ENCODE measurements at regions not wholly inside any gene's neighbourhood (a gene's known extent, or its start where the extent isn't known, plus 50 kb on each side); places are given as distances from the start of the nearest gene placed in this dataset.

DNA sequence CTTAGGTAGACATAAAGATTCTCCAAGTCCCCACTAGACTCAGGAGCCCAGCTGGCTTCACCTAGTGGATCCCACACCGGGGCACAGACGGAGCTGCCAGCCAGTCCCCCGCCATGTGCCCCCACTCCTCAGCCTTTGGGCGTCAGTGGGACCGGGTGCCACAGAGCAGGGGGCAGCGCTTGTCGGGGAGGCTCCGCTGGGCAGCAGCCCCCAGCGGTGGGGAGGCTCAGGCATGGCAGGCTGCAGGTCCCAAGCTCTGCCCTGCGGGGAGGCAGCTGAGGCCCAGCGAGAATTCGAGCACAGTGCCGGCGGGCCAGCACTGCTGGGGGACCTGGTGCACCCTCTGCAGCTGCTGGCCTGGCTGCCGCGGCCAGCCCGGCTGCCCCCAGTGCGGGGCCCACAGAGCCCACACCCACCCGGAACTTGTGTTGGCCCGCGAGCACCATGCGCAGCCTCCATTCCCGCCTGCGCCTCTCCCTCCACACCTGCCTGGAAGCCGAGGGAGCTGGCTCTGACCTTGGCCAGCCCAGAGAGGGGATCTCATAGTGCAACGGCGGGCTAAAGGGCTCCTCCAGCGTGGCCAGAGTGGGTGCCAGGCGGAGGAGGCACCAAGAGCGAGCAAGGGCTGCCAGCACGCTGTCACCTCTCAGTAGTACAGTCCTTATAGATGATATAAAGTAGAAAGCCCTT lies 390.7 kb downstream of the PLK2 start:
- H3K36me3 ChIP-seq (replicated peaks in 1 of 2; ENCODE audit: insufficient read depth in 1 of 2, low read depth in 2 of 2), result no peaks in the 10 kb centered on the region
- no peak for DNase-seq
- ATAC-seq, result no peak
- H3K27ac ChIP-seq, result no peak overlapping the region
- H3K4me1 ChIP-seq, result no peaks in the 10 kb centered on the region
- 94 to 98% methylated on average over 8 to 29 of the region's 31 CpGs for WGBS, 2 donors
- no peaks in the 10 kb centered on the region for H3K9me3 ChIP-seq
- no peaks in the 10 kb centered on the region for H3K27me3 ChIP-seq
- intact Hi-C loops (cut with DNase I), result loop anchor here (10.0 kb wide), 1 partner anchor 146 kb away; no protein-coding TSS in a partner anchor
- no peak overlapping the region for H3K4me3 ChIP-seq
- no peak for TF ChIP-seq POLR2A (IDR thresholded peaks at IDR 0.05)
- TF ChIP-seq, protein P1, sequence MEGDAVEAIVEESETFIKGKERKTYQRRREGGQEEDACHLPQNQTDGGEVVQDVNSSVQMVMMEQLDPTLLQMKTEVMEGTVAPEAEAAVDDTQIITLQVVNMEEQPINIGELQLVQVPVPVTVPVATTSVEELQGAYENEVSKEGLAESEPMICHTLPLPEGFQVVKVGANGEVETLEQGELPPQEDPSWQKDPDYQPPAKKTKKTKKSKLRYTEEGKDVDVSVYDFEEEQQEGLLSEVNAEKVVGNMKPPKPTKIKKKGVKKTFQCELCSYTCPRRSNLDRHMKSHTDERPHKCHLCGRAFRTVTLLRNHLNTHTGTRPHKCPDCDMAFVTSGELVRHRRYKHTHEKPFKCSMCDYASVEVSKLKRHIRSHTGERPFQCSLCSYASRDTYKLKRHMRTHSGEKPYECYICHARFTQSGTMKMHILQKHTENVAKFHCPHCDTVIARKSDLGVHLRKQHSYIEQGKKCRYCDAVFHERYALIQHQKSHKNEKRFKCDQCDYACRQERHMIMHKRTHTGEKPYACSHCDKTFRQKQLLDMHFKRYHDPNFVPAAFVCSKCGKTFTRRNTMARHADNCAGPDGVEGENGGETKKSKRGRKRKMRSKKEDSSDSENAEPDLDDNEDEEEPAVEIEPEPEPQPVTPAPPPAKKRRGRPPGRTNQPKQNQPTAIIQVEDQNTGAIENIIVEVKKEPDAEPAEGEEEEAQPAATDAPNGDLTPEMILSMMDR (IDR thresholded peaks at IDR 0.05), result no peak

DNA sequence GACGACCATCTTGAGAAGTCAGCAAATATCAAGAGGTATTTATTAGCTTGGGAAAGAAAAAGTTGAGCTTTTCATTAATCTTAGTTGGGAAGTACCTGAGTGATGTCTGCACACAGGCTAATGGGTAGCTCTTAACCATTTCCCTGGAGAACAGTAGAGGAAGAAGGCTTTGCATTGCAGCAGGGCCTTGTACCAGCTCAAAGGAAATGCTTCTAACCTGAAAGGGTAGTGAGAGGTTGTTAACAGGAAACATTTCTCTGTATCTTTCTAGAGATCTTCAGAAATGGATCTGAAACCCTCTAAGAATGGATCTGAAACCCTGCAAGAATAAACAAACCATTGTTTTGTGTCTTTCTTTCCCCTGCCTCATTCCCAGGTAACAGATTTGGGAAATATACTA lies 393.3 kb downstream of the PLK2 start:
- Histone ChIP-seq H3K4me1 (no peaks in the 10 kb centered on the region), H3K36me3 (replicated peaks in 1 of 2; ENCODE audit: insufficient read depth in 1 of 2, low read depth in 2 of 2) (no peaks in the 10 kb centered on the region), H3K4me3 (no peak overlapping the region), H3K9me3 (no peaks in the 10 kb centered on the region), H3K27ac (no peak overlapping the region), H3K27me3 (no peaks in the 10 kb centered on the region)
- DNase-seq, result no peak
- TF ChIP-seq POLR2A (IDR thresholded peaks at IDR 0.05), result no peak
- TF ChIP-seq, protein P1 (IDR thresholded peaks at IDR 0.05), result no peak
- no peak for ATAC-seq
- intact Hi-C loops (cut with DNase I), result loop anchor here (10.0 kb wide), 1 partner anchor 148 kb away; no protein-coding TSS in a partner anchor
- 75 to 84% methylated on average over 1 of the region's 1 CpG for WGBS, 2 donors

DNA sequence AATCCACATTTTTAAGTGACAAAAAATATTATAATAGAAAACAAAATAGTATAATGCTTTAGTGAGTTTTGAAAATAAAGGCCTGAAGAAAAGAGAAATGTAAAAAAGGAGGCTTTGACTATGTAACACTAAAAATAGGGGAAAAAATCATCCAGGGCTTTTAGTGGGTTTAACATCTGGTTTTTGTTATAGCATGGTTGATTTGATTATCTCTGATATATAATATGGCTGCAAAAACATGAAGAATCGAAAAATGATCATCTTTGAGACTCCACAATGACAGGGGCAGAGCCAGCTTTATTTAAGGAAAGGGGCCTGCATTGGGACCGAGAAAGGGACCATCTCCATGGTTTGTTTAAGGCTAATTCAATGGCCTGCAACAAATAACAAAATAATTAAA lies 393.8 kb downstream of the PLK2 start:
- ATAC-seq (no peak), DNase-seq (no peak)
- H3K27me3 ChIP-seq, result no peaks in the 10 kb centered on the region

DNA sequence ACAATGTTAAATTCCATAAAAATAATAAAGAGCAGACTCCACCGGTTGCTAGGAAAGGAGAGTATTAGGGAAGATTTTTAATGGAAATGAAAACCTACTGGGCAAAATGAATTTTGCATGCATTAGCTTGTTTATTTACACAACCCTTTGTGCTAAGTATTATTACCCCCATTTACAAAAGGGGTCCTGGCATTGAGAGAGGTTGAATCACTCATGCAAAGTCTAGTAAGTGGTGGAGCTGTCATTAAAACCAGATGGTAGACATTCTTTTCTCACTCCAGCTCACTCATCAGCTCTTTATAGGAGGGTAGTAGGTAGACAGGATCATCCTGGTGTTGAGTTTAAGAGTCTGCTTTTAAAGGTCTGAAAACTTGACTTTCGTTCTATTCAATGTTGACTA lies 395.1 kb downstream of the PLK2 start:
- H3K27me3 ChIP-seq, result no peaks in the 10 kb centered on the region
- TF ChIP-seq, protein P1 (IDR thresholded peaks at IDR 0.05), result no peak
- no peak for TF ChIP-seq POLR2A (IDR thresholded peaks at IDR 0.05)
- WGBS, 2 donors, result 68 to 91% methylated on average over 2 of the region's 2 CpGs

More for the DNA sequence above, 393.8 kb downstream of the PLK2 start:
- intact Hi-C loops (cut with DNase I), result loop anchor here (10.0 kb wide), 1 partner anchor 149 kb away; no protein-coding TSS in a partner anchor
- Histone ChIP-seq H3K36me3 (replicated peaks in 1 of 2; ENCODE audit: insufficient read depth in 1 of 2, low read depth in 2 of 2) (no peaks in the 10 kb centered on the region), H3K4me1 (no peaks in the 10 kb centered on the region), H3K27ac (no peak overlapping the region), H3K4me3 (no peak overlapping the region), H3K9me3 (no peaks in the 10 kb centered on the region)
- TF ChIP-seq, protein P1 (IDR thresholded peaks at IDR 0.05), result no peak
- TF ChIP-seq POLR2A (IDR thresholded peaks at IDR 0.05), result no peak
- 85 to 87% methylated on average over 2 of the region's 2 CpGs for WGBS, 2 donors

DNA sequence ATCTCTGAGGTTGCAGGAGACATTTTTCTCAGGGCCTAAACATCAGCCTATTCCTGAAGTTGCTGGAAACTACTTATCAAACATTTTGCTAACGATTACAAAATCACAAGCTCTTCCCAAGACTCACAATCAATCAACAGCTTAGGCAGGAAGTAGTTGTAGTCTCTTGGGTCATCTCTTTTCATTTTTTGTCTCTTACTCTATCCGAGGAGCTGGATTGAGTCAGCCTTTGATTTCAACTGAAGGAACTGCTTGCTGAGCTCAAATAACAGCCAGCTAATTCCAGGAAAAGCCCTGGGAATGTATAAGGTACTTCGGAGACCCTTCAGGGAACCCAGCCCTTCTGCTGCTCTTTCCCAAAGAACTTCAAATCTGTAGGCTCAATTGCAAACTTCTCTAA lies 398.9 kb downstream of the PLK2 start:
- no peak for DNase-seq
- TF ChIP-seq, protein P1 (IDR thresholded peaks at IDR 0.05), result no peak
- TF ChIP-seq POLR2A (IDR thresholded peaks at IDR 0.05), result no peak
- Histone ChIP-seq H3K9me3 (no peaks in the 10 kb centered on the region), H3K4me1 (no peaks in the 10 kb centered on the region), H3K36me3 (replicated peaks in 1 of 2; ENCODE audit: insufficient read depth in 1 of 2, low read depth in 2 of 2) (no peaks in the 10 kb centered on the region), H3K27me3 (no peaks in the 10 kb centered on the region), H3K27ac (no peak overlapping the region), H3K4me3 (no peak overlapping the region)
- 51 to 53% methylated on average over 3 of the region's 3 CpGs for WGBS, 2 donors
- no peak for ATAC-seq
- intact Hi-C loops (cut with DNase I), result loop anchor here (10.0 kb wide), 1 partner anchor 154 kb away; no protein-coding TSS in a partner anchor

More for the DNA sequence above, 395.1 kb downstream of the PLK2 start:
- intact Hi-C loops (cut with DNase I), result loop anchor here (10.0 kb wide), 1 partner anchor 150 kb away; no protein-coding TSS in a partner anchor
- H3K36me3 ChIP-seq (replicated peaks in 1 of 2; ENCODE audit: insufficient read depth in 1 of 2, low read depth in 2 of 2), result no peaks in the 10 kb centered on the region
- H3K4me1 ChIP-seq, result no peaks in the 10 kb centered on the region
- DNase-seq (no peak), ATAC-seq (no peak)
- no peak overlapping the region for H3K27ac ChIP-seq
- H3K4me3 ChIP-seq, result no peak overlapping the region
- no peaks in the 10 kb centered on the region for H3K9me3 ChIP-seq
